ENCODE measurements at regions not wholly inside any gene's neighbourhood (a gene's known extent, or its start where the extent isn't known, plus 50 kb on each side); places are given as distances from the start of the nearest gene placed in this dataset.

DNA sequence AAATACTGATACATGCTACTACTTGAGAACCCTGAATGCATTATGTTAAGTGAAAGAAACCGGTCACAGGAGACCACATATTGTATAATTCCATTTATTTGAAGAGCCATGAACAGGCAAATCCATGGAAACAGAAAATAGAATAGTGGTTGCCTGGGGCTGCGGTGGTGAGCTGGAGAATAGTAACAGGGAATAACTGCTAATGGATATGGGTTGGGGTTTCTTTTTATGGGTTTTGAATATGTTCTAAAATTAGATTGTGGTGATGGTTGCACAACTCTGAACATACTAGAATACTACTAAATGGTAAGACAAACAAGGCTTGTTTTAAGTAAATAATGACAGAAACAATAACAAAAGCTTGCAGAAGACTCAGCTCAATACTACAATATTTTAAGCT is 293.0 kb downstream of the BTG1 start:
- DNase-seq (ENCODE audit: extremely low read depth in 1 of 11, low read depth in 9 of 11, low spot score in 4 of 11) = no peak

GRCh38 chr12:91851741-91852477 is 293.7 kb downstream of the BTG1 start:
- no peak for DNase-seq (ENCODE audit: extremely low read depth in 1 of 11, low read depth in 9 of 11, low spot score in 4 of 11)

- peak in 2 of 11 donors; percentile 5 to 9 for DNase-seq (ENCODE audit: extremely low read depth in 1 of 11, low read depth in 9 of 11, low spot score in 4 of 11)
These were observed 299.1 kb downstream of the BTG1 start for GRCh38 chr12:91846466-91847055.

DNA sequence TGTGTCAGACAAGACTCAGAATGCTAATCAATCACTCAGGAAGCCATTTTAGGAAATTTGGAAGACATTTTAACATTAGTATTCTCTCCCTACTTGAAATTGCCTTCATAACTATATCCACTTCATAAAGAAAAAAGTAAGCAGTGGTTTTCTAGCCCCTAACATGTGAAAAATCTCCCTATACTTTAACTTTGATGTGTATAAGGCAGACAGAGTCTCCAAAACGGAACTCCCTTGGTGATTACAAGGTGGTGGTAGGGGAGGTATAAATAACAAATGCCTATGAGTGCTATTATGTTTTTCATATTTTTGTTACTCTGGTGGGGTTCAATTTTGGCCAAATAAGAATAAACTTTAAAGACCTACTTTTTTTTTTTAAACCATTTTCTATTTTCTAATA is 300.3 kb downstream of the BTG1 start:
- DNase-seq (ENCODE audit: extremely low read depth in 1 of 11, low read depth in 9 of 11, low spot score in 4 of 11) = no peak

GRCh38 chr12:91841822-91842221 is 303.8 kb downstream of the BTG1 start:
- DNase-seq (ENCODE audit: extremely low read depth in 1 of 11, low read depth in 9 of 11, low spot score in 4 of 11) = no peak

GRCh38 chr12:91836696-91837095 is 308.9 kb downstream of the BTG1 start:
- no peak for DNase-seq (ENCODE audit: extremely low read depth in 1 of 11, low read depth in 9 of 11, low spot score in 4 of 11)

DNA sequence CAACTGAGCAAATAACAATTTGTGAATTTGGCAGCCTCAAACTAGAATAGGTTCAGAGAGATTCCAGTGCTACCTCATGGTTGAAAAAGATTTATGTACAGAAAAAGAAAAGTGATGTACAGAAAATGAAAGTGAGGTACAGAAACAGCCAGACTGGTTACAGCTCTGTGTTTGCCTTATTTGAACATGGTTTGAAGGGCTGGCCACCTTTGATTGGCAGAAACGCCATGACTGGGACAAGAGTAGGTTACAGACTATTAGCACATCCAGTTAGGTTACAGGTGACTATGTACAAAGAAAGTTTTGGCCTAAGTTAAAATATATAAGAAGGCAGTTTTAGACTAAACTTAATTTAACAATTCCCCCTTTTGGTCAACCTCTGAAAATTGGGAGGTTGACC is 309.4 kb downstream of the BTG1 start:
- no peak for DNase-seq (ENCODE audit: extremely low read depth in 1 of 11, low read depth in 9 of 11, low spot score in 4 of 11)

DNA sequence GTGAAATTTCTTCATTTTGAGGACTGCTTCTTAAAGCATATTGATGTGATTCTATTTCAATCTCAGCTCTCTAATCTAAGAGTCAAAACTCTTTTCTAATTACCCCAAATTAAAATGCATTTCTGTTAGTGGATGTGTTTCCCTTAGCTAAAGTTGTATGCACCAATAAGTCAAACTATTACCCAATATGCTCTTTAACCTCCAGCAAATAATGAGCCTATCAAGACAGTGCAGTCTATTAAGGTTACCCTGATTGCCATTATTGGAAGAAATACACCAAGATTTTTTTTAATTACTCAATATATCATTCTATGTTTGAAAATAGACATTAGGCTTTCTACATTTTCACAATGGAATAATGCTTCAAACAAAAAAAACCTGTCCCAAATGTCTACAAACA is 310.0 kb downstream of the BTG1 start:
- no peak for DNase-seq (ENCODE audit: extremely low read depth in 1 of 11, low read depth in 9 of 11, low spot score in 4 of 11)

- no peak for DNase-seq (ENCODE audit: extremely low read depth in 1 of 11, low read depth in 9 of 11, low spot score in 4 of 11)
These were observed 311.8 kb downstream of the BTG1 start for GRCh38 chr12:91833780-91834359.

GRCh38 chr12:91825999-91826398 is 319.6 kb downstream of the BTG1 start:
- DNase-seq (ENCODE audit: extremely low read depth in 1 of 11, low read depth in 9 of 11, low spot score in 4 of 11) = no peak

DNA sequence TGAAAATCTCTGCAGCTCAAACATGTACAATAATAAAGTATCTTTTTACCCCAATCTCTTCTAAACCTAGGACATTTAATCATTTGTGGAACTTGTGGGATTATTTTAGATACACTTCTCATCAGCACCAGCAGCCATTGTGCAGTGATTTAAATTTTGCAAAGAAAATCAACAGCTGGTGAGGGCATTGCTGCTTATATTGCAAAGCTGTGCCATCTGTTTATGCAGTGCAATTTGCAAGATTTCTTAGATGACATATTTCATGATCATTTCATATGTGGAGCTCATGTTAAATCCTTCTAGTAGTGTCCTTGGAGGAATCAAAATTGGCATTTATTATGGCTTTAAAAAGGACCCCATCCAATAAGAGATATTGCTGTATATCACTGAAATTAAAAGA is 320.7 kb downstream of the BTG1 start:
- no peak for DNase-seq (ENCODE audit: extremely low read depth in 1 of 11, low read depth in 9 of 11, low spot score in 4 of 11)

DNA sequence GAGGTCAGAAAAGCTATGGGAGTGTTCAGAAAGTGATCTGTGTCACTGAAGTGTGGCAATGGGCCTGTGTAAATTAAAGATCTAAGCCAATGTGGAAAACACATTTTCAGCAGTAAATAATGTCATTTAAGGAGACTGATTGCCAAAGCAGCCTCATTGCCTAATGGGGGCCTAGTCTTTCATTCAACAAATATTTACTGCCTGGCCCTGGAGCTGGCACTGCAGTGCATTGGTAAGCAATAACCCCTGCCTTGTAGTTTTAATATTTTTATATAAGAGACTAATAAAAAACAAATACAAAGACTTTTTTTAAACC is 326.6 kb downstream of the BTG1 start:
- DNase-seq (ENCODE audit: extremely low read depth in 1 of 11, low read depth in 9 of 11, low spot score in 4 of 11) = peak in 5 of 11 donors; percentile 8 to 17 (median 12)

DNA sequence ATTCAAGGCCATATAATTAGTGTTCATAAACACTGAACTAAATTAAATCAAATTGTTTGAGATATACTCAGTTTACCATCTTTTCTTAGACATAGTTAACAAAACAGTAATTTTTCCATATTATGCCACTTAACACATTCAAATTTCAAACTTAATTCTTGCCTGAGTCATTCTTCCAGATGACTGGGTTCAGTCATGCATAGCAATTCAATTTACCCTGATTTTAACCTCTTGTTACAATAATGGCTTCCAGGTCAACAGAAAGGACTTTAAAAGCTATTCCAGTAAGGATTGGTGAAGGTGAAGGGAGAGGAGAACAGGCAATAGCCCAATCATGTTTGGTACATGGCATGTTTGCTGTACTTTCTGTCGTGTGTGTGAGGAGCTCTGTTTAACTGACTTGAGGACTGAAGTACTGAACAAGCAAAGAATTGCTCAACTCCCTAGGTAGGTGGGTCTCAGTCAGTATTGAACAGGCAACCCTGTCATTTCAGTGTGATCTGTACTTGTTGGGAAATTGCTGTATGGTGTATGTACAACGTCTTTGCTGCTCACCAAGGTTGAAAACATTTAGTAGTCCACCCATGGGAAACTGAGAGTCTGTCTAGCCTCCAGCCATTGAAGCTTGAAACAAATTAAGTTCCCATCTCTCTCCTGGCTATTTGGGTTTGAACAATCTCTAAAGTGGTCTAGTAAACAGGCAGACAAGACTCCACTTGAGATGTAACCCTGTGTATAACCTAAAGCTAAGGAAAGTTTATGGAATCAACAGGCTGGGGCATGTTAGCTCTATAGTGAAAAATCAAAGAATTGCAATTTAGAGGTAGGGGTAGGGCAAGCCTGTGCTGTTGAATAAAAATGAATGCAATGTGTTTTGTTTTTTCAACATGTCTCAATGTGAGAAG is 327.2 kb downstream of the BTG1 start:
- DNase-seq (ENCODE audit: extremely low read depth in 1 of 11, low read depth in 9 of 11, low spot score in 4 of 11) = no peak

- DNase-seq (ENCODE audit: extremely low read depth in 1 of 11, low read depth in 9 of 11, low spot score in 4 of 11) = no peak
These were observed 328.1 kb downstream of the BTG1 start for GRCh38 chr12:91817517-91817916.

- no peak for DNase-seq (ENCODE audit: extremely low read depth in 1 of 11, low read depth in 9 of 11, low spot score in 4 of 11)
These were observed 331.9 kb downstream of the BTG1 start for GRCh38 chr12:91813701-91814100.

GRCh38 chr12:91811481-91812287 is 334.0 kb downstream of the BTG1 start:
- DNase-seq (ENCODE audit: extremely low read depth in 1 of 11, low read depth in 9 of 11, low spot score in 4 of 11) = peak; percentile 34 to 71 (median 49)

- DNase-seq (ENCODE audit: extremely low read depth in 1 of 11, low read depth in 9 of 11, low spot score in 4 of 11) = no peak
These were observed 334.9 kb downstream of the BTG1 start for GRCh38 chr12:91810531-91811451.

DNA sequence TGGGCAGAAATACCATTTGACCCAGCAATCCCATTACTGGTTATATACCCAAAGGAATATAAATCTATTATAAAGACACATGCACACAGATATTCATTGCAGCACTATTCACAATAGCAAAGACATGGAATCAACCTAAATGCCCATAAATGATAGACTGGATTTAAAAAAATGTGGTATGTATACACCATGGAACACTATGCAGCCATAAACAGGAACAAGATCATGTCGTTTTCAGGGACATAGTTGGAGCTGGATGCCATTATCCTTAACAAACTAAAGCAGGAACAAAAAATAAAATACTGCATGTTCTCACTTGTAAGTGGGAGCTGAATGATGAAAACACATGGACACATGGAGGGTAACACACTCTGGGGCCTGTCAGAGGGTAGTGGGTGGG is 335.6 kb downstream of the BTG1 start:
- DNase-seq (ENCODE audit: extremely low read depth in 1 of 11, low read depth in 9 of 11, low spot score in 4 of 11) = no peak

All from renal cortex interstitium (tissue), 11 donors.